H1 (cell line): ENCODE measurements at regions not wholly inside any gene's neighbourhood (a gene's known extent, or its start where the extent isn't known, plus 50 kb on each side); places are given as distances from the start of the nearest gene placed in this dataset.
A peak's percentile ranks its signal among the peaks of the same experiment; 100 is the strongest.

Experiments
- CTCF ChIA-PET: fragments of 300-600 bp; sonication (Branson Sonifier 250); formaldehyde crosslinking; loops from one replicate; lab custom pipeline; 2021; ENCODE audit not compliant: partially characterized antibody; lab: Charles Lee
- POLR2A ChIA-PET: fragments of 300-600 bp; sonication (Branson Sonifier 250); formaldehyde crosslinking; loops from one replicate; lab custom pipeline; 2021; ENCODE audit warnings: inconsistent platforms; ENCODE audit not compliant: partially characterized antibody; lab: Charles Lee
- DNase-seq, 2 experiments: peaks; one replicate each; pipeline versions ENCODE4 v3.0.0 to v3.0.0-alpha.2; 2010 to 2022; ENCODE audit warnings: low spot score in 2 of 2, low read depth in 1 of 2, mixed read lengths in 1 of 2
- FAIRE-seq: peaks from 2 replicates; lab custom pipeline; 2011; peaks lifted over from hg19 to GRCh38; lab: Jason Lieb, UNC
- H2AFZ ChIP-seq: 2 replicates; pipeline ENCODE4 v1.8.1; 2012; ENCODE audit warnings: low read length, inconsistent platforms
- H2AK5ac ChIP-seq: 2 replicates; pipeline ENCODE4 v1.6.1; 2013; ENCODE audit warnings: low read depth, low read length
- H2BK120ac ChIP-seq: replicated peaks from 2 replicates; pipeline ENCODE3; 2013; ENCODE audit warnings: low read depth, low read length, inconsistent platforms
- H2BK12ac ChIP-seq: 2 replicates; pipeline ENCODE4 v1.6.1; 2013; ENCODE audit warnings: low read depth, low read length
- H2BK15ac ChIP-seq: 2 replicates; pipeline ENCODE4 v1.6.1; 2013; ENCODE audit warnings: low read length
- H2BK20ac ChIP-seq: 2 replicates; pipeline ENCODE4 v1.6.1; 2013; ENCODE audit warnings: low read length
- H2BK5ac ChIP-seq: 2 replicates; pipeline ENCODE4 v1.6.1; 2013; ENCODE audit warnings: low read depth, low read length
- H3K14ac ChIP-seq: 2 replicates; pipeline ENCODE4 v1.6.1; 2013; ENCODE audit warnings: inconsistent platforms; ENCODE audit not compliant: insufficient read length
- H3K18ac ChIP-seq: 2 replicates; pipeline ENCODE4 v1.6.1; 2013; ENCODE audit warnings: low read length; ENCODE audit errors: extremely low read depth
- H3K23ac ChIP-seq: 2 replicates; pipeline ENCODE4 v1.6.1; 2013; ENCODE audit warnings: inconsistent platforms; ENCODE audit not compliant: insufficient read length
- H3K23me2 ChIP-seq: 2 replicates; pipeline ENCODE4 v1.6.1; 2013; ENCODE audit warnings: low read depth, low read length
- H3K27ac ChIP-seq: 2 replicates; pipeline ENCODE4 v1.6.1; 2011; ENCODE audit warnings: low read depth, low read length, inconsistent platforms
- H3K27me3 ChIP-seq, 4 experiments: replicated peaks in 1 of 4; 1 replicate in 1 of 4; 2 replicates in 3 of 4; pipeline versions ENCODE4 v1.6.1 to v1.8.1; 2011 to 2013; ENCODE audit warnings: low read length in 3 of 4, mild to moderate bottlenecking in 3 of 4, inconsistent platforms in 2 of 4, mixed read lengths in 2 of 4, moderate library complexity in 1 of 4; ENCODE audit not compliant: control insufficient read depth in 3 of 4, insufficient read depth in 3 of 4; ENCODE audit errors: extremely low read depth in 1 of 4
- H3K36me3 ChIP-seq, 4 experiments: 2 replicates each; pipeline versions ENCODE4 v1.6.1 to v1.8.1; 2011 to 2013; ENCODE audit warnings: mild to moderate bottlenecking in 4 of 4, low read length in 3 of 4, moderate library complexity in 2 of 4, control low read depth in 1 of 4, inconsistent platforms in 1 of 4; ENCODE audit not compliant: insufficient read depth in 4 of 4, control insufficient read depth in 2 of 4
- H3K4ac ChIP-seq: replicated peaks from 2 replicates; pipeline ENCODE3; 2013; ENCODE audit warnings: low read length, low read depth, mixed read lengths, inconsistent platforms; ENCODE audit not compliant: insufficient read length
- H3K4me1 ChIP-seq, 4 experiments: replicated peaks in 1 of 4; 1 replicate in 1 of 4; 2 replicates in 3 of 4; pipeline versions ENCODE4 v1.6.1 to v1.8.1; 2011 to 2013; ENCODE audit warnings: low read length in 3 of 4, inconsistent platforms in 2 of 4, mixed read lengths in 1 of 4; ENCODE audit not compliant: insufficient read depth in 4 of 4, control insufficient read depth in 3 of 4
- H3K4me2 ChIP-seq, 2 experiments: 2 replicates each; pipeline versions ENCODE4 v1.6.1 to v1.8.1; 2011 to 2013; ENCODE audit warnings: low read depth in 2 of 2, low read length in 2 of 2, control low read depth in 1 of 2, inconsistent platforms in 1 of 2, mild to moderate bottlenecking in 1 of 2; ENCODE audit not compliant: insufficient read depth in 1 of 2
- H3K4me3 ChIP-seq, 4 experiments: fragments of 200-600, 300-600 bp in 1 of 4; sonication (generic), shearing (Covaris generic), sonication (Bioruptor Twin) in 1 of 4; 2 replicates each; pipeline versions ENCODE4 v1.5.1 to v1.8.1; 2011 to 2016; ENCODE audit warnings: low read length in 4 of 4, low read depth in 3 of 4, control low read depth in 2 of 4, inconsistent platforms in 2 of 4, mild to moderate bottlenecking in 2 of 4, mixed read lengths in 1 of 4, moderate library complexity in 1 of 4; ENCODE audit not compliant: insufficient read depth in 2 of 4; ENCODE audit errors: extremely low read depth in 1 of 4
- H3K56ac ChIP-seq: replicated peaks from 2 replicates; pipeline ENCODE3; 2013; ENCODE audit warnings: low read depth, mild to moderate bottlenecking, mixed read lengths, low read length, inconsistent platforms; ENCODE audit not compliant: insufficient read length
- H3K79me1 ChIP-seq: 2 replicates; pipeline ENCODE4 v1.6.1; 2013; ENCODE audit warnings: low read depth, low read length, control low read depth
- H3K79me2 ChIP-seq, 2 experiments: 2 replicates each; pipeline versions ENCODE4 v1.6.1 to v1.8.1; 2012 to 2013; ENCODE audit warnings: low read length in 2 of 2, mild to moderate bottlenecking in 2 of 2, inconsistent platforms in 1 of 2; ENCODE audit not compliant: insufficient read depth in 2 of 2, control insufficient read depth in 1 of 2
- H3K9ac ChIP-seq, 4 experiments: replicated peaks in 1 of 4; 1 replicate in 1 of 4; 2 replicates in 3 of 4; pipeline versions ENCODE4 v1.6.1 to v1.8.1; 2011 to 2013; ENCODE audit warnings: low read depth in 3 of 4, low read length in 3 of 4, control low read depth in 2 of 4, mild to moderate bottlenecking in 2 of 4, moderate library complexity in 2 of 4, inconsistent platforms in 1 of 4; ENCODE audit errors: extremely low read depth in 1 of 4
- H3K9me3 ChIP-seq, 2 experiments: 2 replicates each; pipeline versions ENCODE4 v1.6.1 to v1.8.1; 2012 to 2013; ENCODE audit warnings: mild to moderate bottlenecking in 2 of 2, moderate library complexity in 2 of 2, control low read depth in 1 of 2, inconsistent platforms in 1 of 2, low read depth in 1 of 2, low read length in 1 of 2, mixed read lengths in 1 of 2; ENCODE audit not compliant: insufficient read depth in 2 of 2
- H4K20me1 ChIP-seq, 2 experiments: replicated peaks in 1 of 2; 2 replicates each; pipeline versions ENCODE3 to v1.8.1; 2011 to 2013; ENCODE audit warnings: inconsistent platforms in 2 of 2, low read length in 2 of 2, mild to moderate bottlenecking in 1 of 2; ENCODE audit not compliant: insufficient read depth in 2 of 2, control insufficient read depth in 1 of 2
- H4K5ac ChIP-seq: 2 replicates; pipeline ENCODE4 v1.6.1; 2013; ENCODE audit warnings: low read length, low read depth, mixed read lengths, inconsistent platforms; ENCODE audit not compliant: insufficient read length
- H4K8ac ChIP-seq: 2 replicates; pipeline ENCODE4 v1.8.0; 2013; ENCODE audit warnings: mild to moderate bottlenecking, moderate library complexity, low read length, inconsistent platforms; ENCODE audit not compliant: insufficient read depth; ENCODE audit errors: extremely low read depth
- H4K91ac ChIP-seq: replicated peaks from 2 replicates; pipeline ENCODE3; 2013; ENCODE audit warnings: low read length, mixed read lengths, inconsistent platforms; ENCODE audit not compliant: insufficient read length
- CBX8 ChIP-seq: fragments of 300-800, 300-1000 bp; sonication (generic); IDR thresholded peaks from 2 replicates; pipeline ENCODE4 v1.7.1; 2016; ENCODE audit warnings: low read depth, low read length, borderline replicate concordance
- POU5F1 ChIP-seq: IDR thresholded peaks from 2 replicates; pipeline ENCODE4 v1.6.1; 2011; ENCODE audit warnings: low read depth, mild to moderate bottlenecking, low read length, moderate library complexity
- RAD21 ChIP-seq, 2 experiments: IDR thresholded peaks in 1 of 2; conservative IDR thresholded peaks in 1 of 2; 2 replicates each; pipeline ENCODE4 v1.6.1; 2011; ENCODE audit warnings: low read depth in 2 of 2, low read length in 2 of 2, improper control_type of control experiment in 1 of 2, inconsistent platforms in 1 of 2, mild to moderate bottlenecking in 1 of 2, moderate library complexity in 1 of 2
- TCF12 ChIP-seq: IDR thresholded peaks from 2 replicates; pipeline ENCODE4 v1.6.1; 2011; ENCODE audit warnings: low read depth, mild to moderate bottlenecking, low read length
- YY1 ChIP-seq: IDR thresholded peaks from 2 replicates; pipeline ENCODE4 v1.6.1; 2011; ENCODE audit warnings: low read depth, mild to moderate bottlenecking, low read length
- WGBS, 2 experiments: shearing (Covaris generic) in 1 of 2; methylation state at CpG; one replicate each; pipeline versions ENCODE4 v1.1.6 to v1.1.7; 2013 to 2015; ENCODE audit warnings: low lambda C conversion rate in 2 of 2, mixed read lengths in 2 of 2, inconsistent platforms in 1 of 2, low coverage in 1 of 2, missing lambda C conversion rate in 1 of 2; ENCODE audit not compliant: insufficient replicate concordance in 2 of 2, insufficient coverage in 1 of 2, insufficient read length in 1 of 2; ENCODE audit errors: extremely low coverage in 1 of 2, missing lambda C conversion rate in 1 of 2; 5-methylcytosine and 5-hydroxymethylcytosine counted together
- TF ChIP-seq, protein P1 (sequence below), 3 experiments: IDR thresholded peaks; 1 replicate in 2 of 3; 2 replicates in 1 of 3; pipeline versions ENCODE4 v1.5.1 to v1.6.1; 2011; ENCODE audit warnings: low read length in 3 of 3, mild to moderate bottlenecking in 3 of 3, inconsistent platforms in 2 of 3, low read depth in 1 of 3, moderate library complexity in 1 of 3; ENCODE audit not compliant: insufficient read depth in 1 of 3; ENCODE audit errors: control extremely low read depth in 1 of 3

DNA sequence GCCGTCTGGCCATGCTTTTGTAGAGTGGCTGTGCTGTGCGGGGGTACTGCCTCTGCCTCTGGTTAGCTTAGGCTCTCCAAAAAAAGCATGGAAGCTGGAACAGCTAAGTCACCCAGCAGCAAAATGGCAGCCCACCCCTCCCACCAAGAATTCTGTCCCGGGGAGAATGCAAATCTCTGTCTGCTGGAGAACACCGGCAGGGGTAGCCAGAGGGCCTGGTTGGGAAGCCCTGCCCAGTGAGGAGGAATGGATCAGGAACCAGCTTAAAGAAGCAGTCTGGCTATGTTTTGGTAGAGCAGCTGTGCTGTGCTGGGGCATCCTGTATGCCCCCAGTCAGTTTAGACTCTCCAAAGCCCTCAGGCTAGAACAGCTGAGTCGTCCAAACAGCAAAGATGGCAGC lies 56.2 kb upstream of the PTPRG start:
- Histone ChIP-seq H3K4me3 (no peak overlapping the region), H2BK120ac (no peak overlapping the region), H3K14ac (no peak overlapping the region), H2BK15ac (peak overlapping the region; percentile 65; the same call in 1 of the 2 replicates), H4K91ac (no peak overlapping the region), H3K23me2 (no peaks in the 10 kb centered on the region), H4K5ac (no peak overlapping the region), H2AFZ (peak overlapping the region; percentile 74), H3K4me2 (no peak overlapping the region), H2BK20ac (no peak overlapping the region), H4K8ac (peak overlapping the region; percentile 45; the same call in 1 of the 2 replicates), H2AK5ac (no peak overlapping the region), H3K27ac (no peak overlapping the region), H3K4me1 (no peaks in the 10 kb centered on the region), H3K4ac (no peak overlapping the region), H4K20me1 (no peaks in the 10 kb centered on the region), H3K79me1 (no peaks in the 10 kb centered on the region), H3K56ac (no peak overlapping the region), H3K27me3 (no peaks in the 10 kb centered on the region), H3K9ac (no peak overlapping the region), H3K18ac (no peak overlapping the region; the same call in 1 of the 2 replicates), H2BK5ac (no peak overlapping the region), H2BK12ac (peak overlapping the region; percentile 39; the same call in 1 of the 2 replicates), H3K36me3 (no peaks in the 10 kb centered on the region), H3K79me2 (no peaks in the 10 kb centered on the region), H3K9me3 (no peaks in the 10 kb centered on the region), H3K23ac (no peak overlapping the region)
- no peak for FAIRE-seq
- WGBS, 2 experiments = 81% methylated on average over 5 of the region's 5 CpGs; no CpG with 5 or more reads in 1 of the 2 experiments
- no peak for TF ChIP-seq POU5F1
- peak; percentile 26 to 42; a peak in 3 of 4 replicates for TF ChIP-seq RAD21 (IDR thresholded peaks at IDR 0.05 in 1 of 2, conservative IDR thresholded peaks at IDR 0.05 in 1 of 2; ENCODE audit: low read depth in 2 of 2, low read length in 2 of 2)
- TF ChIP-seq CBX8 = no peak
- TF ChIP-seq TCF12 = no peak
- 0 out of 2 replicates have a peak, but pooled peaks have one; percentile 33 for TF ChIP-seq YY1
- TF ChIP-seq, protein P1, sequence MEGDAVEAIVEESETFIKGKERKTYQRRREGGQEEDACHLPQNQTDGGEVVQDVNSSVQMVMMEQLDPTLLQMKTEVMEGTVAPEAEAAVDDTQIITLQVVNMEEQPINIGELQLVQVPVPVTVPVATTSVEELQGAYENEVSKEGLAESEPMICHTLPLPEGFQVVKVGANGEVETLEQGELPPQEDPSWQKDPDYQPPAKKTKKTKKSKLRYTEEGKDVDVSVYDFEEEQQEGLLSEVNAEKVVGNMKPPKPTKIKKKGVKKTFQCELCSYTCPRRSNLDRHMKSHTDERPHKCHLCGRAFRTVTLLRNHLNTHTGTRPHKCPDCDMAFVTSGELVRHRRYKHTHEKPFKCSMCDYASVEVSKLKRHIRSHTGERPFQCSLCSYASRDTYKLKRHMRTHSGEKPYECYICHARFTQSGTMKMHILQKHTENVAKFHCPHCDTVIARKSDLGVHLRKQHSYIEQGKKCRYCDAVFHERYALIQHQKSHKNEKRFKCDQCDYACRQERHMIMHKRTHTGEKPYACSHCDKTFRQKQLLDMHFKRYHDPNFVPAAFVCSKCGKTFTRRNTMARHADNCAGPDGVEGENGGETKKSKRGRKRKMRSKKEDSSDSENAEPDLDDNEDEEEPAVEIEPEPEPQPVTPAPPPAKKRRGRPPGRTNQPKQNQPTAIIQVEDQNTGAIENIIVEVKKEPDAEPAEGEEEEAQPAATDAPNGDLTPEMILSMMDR (IDR thresholded peaks at IDR 0.05; ENCODE audit: control extremely low read depth in 1 of 3, insufficient read depth in 1 of 3, low read depth in 1 of 3, low read length in 3 of 3) = peak in 1 of 3 experiments; percentile 15; a peak in 2 of 4 replicates
- DNase-seq = no peak
- CTCF ChIA-PET = interaction anchor here (0.8 to 1.3 kb wide), 4 partner anchors 10 to 79 kb away, joined by 3 to 4 read pairs (median 3); no protein-coding TSS in a partner anchor
- POLR2A ChIA-PET = interaction anchor here (0.7 kb wide), 1 partner anchor 338 kb away, joined by 3 read pairs; no protein-coding TSS in a partner anchor
